22Rv1 (cell line): ENCODE measurements at regions not wholly inside any gene's neighbourhood (a gene's known extent, or its start where the extent isn't known, plus 50 kb on each side); places are given as distances from the start of the nearest gene placed in this dataset.

Experiments
- H3K27ac ChIP-seq: fragments of 450-650 bp; 2 replicates; pipeline ENCODE4 v1.5.1; 2017
- CTCF ChIP-seq: fragments of 450-650 bp; IDR thresholded peaks from 2 replicates; pipeline ENCODE4 v1.5.1; 2017; ENCODE audit warnings: mild to moderate bottlenecking
- ZFX ChIP-seq: fragments of 450-650 bp; IDR thresholded peaks from 2 replicates; pipeline ENCODE4 v1.6.1; 2017; ENCODE audit warnings: antibody characterized with exemption, borderline replicate concordance

- no peak for TF ChIP-seq ZFX
- no peak for TF ChIP-seq CTCF
- H3K27ac ChIP-seq, result no peak overlapping the region
Measured at GRCh38 chr1:184315254-184315653, 71.6 kb upstream of the C1orf21 start.

GRCh38 chr1:184319879-184320278, 67.0 kb upstream of the C1orf21 start:
- no peak overlapping the region for H3K27ac ChIP-seq
- TF ChIP-seq CTCF, result no peak
- no peak for TF ChIP-seq ZFX

GRCh38 chr1:184322253-184322652, 64.6 kb upstream of the C1orf21 start:
- H3K27ac ChIP-seq, result no peak overlapping the region
- TF ChIP-seq ZFX (no peak), CTCF (no peak)

- TF ChIP-seq CTCF (no peak), ZFX (no peak)
- no peak overlapping the region for H3K27ac ChIP-seq
Measured at GRCh38 chr1:184324972-184325371, 61.9 kb upstream of the C1orf21 start.

GRCh38 chr1:184326278-184326677, 60.6 kb upstream of the C1orf21 start:
- no peak overlapping the region for H3K27ac ChIP-seq
- TF ChIP-seq CTCF (no peak), ZFX (no peak)

- TF ChIP-seq CTCF, result no peak
- no peak for TF ChIP-seq ZFX
Measured at GRCh38 chr1:184329245-184329953, 57.4 kb upstream of the C1orf21 start.

GRCh38 chr1:184329962-184330868, 56.6 kb upstream of the C1orf21 start:
- H3K27ac ChIP-seq, result no peak overlapping the region
- TF ChIP-seq ZFX, result no peak
- TF ChIP-seq CTCF, result no peak

More at GRCh38 chr1:184329245-184329953, 57.4 kb upstream of the C1orf21 start:
- no peak overlapping the region for H3K27ac ChIP-seq
